ENCODE measurements at regions not wholly inside any gene's neighbourhood (a gene's known extent, or its start where the extent isn't known, plus 50 kb on each side); places are given as distances from the start of the nearest gene placed in this dataset.

- DNase-seq = no peak
Measured at GRCh38 chr1:5351366-5351765, 640.9 kb downstream of the NPHP4 start.

DNA sequence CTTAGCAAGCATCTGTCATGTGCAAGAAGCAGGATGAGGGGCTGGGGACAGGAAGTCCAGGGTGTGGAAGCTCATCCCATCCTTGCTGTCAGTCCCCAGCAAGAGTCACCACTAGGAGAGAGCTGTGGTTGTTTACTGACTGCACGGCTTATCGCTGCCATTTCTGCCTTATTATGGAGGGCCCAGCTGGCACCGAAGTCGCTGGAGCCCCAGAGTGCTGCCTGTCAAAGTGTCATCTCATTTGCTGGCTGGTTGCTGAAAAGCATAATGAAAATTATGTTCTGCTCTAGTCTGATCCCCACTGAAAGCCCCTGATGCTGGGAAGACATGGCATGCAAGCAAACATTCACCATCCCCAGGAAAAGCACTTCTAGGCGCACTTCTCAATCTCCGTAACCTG is 642.7 kb downstream of the NPHP4 start:
- DNase-seq = no peak

- DNase-seq = no peak
Measured at GRCh38 chr1:5348732-5349465, 643.3 kb downstream of the NPHP4 start.

DNA sequence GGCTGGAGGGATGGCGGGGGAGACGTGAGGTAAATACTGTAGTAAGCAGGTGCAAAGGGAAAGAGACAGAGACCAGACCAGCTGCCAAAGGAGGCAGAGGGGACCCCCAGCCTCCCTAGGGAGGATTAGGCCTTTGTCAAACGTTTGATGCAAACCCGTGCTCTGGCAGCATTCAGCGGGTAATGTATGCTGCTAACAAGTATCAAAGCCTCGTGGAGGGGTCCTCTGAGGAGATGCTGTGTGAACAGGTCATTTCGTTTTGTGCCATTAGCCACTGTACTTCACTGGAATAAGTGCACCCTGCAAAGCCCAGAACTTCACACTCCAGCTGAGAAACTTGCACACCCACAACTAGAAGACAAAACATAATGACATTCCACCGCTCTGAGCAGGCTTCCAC is 644.5 kb downstream of the NPHP4 start:
- no peak for DNase-seq

DNA sequence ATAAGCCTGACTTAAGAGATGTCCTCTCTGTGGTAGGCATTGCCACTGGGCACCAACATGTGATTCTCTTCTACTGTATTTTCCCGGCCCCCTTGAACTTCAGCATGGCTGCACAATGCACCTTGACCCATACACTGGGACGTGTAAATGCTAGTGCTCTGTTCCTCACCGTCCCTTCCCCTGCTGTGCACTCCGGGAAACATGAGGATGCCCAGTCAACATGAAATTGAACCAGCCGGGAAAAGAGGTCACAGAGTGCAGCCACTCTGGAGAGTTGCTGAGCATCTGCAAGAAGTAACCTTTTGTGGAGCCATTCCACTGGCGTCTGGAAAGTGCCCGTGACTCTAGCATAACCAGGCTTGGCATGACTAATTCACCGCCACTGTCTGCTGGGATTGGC is 646.7 kb downstream of the NPHP4 start:
- DNase-seq = no peak

GRCh38 chr1:5343256-5344020 is 648.8 kb downstream of the NPHP4 start:
- DNase-seq = no peak

GRCh38 chr1:5342830-5343229 is 649.4 kb downstream of the NPHP4 start:
- DNase-seq = no peak

DNA sequence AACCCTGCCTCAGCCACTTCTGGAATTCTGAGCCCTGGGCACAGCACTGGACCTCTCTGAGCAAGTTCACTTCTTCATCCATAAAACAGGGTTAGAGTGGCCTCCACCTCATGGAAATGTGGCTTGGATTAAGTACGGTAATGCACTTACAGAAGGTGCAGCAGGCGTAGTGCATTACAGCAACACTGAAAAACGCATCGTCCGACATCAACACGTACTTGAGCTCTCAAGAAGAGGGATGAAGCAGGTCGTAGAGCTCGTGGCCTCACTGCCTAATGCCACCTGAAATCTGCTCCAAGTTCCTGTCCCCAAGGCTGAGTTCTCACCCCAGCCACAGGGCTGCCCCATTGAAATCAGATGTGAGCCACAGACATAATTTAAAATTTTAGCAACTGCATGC is 650.1 kb downstream of the NPHP4 start:
- no peak for DNase-seq

- no peak for DNase-seq
Measured at GRCh38 chr1:5341471-5341870, 650.8 kb downstream of the NPHP4 start.

- no peak for DNase-seq
Measured at GRCh38 chr1:5340560-5341130, 651.6 kb downstream of the NPHP4 start.

DNA sequence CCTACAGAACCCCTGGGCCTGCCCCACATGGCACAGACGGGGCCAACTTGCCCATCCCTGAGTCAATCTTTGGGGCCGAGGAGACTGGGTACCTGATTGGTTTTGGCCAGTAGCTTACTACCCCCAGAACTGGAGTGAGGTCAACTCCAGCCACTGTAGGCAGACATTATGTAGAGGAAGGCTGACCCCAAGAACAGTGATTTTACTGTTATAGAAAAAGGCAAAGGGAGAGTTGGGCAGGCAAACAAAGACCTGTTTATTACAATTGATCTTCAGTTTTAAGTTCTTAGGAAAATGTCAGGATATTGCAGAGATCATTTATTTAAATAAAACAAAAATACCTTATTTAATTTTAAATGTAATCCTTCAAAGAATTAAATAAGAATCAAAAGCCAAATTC is 653.8 kb downstream of the NPHP4 start:
- no peak for DNase-seq

- DNase-seq = no peak
Measured at GRCh38 chr1:5333291-5333690, 658.9 kb downstream of the NPHP4 start.

DNA sequence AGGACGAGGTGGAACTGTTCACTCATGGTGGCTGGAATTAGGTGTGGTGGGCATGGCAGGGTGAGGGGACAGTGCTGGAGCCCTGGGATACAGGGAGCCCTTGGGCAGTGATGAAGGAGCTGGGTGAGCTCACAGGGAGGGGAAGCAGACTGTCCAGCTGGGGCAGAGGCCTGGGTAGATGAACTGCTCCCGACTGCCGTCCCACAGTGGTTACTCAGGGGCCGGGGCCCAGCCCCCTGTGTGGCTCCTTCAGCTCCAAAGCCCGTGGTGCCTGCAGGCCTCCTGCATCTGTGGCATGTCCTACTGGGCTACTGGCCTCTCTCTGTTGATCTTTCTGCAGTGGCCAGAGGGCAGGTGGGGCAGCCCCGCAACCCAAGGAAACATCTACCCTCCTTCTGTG is 661.1 kb downstream of the NPHP4 start:
- DNase-seq = no peak

DNA sequence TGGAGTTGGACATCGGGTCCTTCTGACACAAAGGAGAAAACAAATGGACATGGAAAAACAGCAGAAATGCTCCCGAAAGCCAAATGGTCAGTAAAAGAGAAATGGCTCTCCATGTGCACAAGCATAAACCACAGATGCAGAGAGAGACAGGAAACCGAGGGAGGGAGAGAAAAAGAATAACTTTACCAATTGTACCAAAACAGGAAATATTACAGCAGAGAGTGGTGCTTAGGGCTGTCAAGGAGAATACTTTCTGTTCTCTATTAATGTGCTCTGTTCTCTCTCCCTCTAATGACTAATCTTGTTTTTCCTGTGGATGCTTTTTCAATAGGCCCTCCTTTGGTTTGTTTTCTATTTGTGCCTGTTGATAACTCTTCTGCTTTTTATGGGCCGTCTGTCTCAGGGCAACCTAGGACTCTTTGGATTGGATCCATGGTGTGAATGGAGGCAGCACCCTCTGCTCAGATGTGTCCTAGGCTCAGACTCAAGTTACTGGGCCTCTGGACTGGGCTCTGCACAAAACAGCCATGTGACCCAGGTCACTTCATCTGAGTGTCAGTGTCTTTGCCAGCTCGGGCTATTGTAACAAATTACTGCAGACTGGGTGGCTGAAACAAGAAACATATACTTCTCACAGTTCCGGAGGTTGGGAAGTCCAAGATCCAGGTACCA is 663.0 kb downstream of the NPHP4 start:
- no peak for DNase-seq

DNA sequence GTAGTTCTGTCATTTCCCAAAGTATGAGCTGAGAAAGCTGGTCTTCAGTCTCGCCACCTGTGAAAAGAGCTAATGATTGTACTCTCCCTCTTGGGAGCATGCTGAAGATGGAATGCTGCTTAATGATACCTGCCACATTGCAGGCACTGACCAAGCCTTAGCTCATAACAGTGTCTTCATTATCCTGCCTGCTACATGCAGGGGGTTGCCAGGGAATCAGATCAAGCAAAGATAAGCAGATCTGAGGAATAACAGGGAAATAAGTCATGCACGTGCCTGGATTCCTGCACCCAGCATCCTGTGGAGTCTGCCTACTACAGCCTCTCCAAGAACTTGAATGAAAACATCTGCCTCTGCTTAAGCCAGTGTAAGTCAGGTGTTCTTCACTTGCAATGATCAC is 667.3 kb downstream of the NPHP4 start:
- no peak for DNase-seq

- DNase-seq = no peak
Measured at GRCh38 chr1:5318143-5318816, 663.9 kb downstream of the AJAP1 start.

DNA sequence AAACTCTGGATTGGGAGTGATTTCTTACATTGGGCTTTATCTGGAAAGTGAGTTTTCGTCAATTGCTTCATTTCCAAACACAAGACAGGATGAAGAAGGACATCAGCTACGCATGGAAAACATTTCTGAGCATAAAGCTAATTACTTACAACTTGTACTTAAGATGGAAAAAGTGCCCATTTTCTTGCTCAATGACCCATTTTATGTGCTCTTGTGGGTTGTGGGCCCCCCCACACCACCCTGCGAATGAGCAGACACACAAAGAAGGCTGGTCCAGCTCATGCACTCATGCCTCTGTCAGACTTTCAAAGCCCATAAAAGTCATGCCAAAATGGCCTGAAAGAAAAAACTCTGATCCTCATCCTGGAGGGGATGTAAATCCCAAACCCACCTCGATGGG is 663.0 kb downstream of the AJAP1 start:
- DNase-seq = no peak

DNA sequence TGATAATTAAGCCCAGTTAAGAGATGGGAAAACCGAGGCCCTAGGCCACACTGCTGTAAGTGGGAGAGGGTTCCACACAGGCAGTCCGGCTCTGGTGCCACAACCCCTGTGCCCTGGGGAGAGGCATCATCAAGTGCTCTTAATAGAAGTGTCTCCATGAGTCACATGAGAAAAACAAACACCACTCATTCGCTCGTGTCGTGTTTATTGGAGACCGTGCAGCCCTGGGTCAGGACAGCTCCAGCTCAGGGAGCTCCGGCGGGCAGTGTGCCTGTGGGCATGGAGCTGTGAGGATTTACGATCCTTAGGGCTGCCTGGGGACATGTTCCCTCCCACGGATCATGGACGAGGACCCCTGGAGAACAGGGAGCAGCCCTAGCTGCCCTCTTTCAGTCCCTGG is 658.5 kb downstream of the AJAP1 start:
- no peak for DNase-seq

DNA sequence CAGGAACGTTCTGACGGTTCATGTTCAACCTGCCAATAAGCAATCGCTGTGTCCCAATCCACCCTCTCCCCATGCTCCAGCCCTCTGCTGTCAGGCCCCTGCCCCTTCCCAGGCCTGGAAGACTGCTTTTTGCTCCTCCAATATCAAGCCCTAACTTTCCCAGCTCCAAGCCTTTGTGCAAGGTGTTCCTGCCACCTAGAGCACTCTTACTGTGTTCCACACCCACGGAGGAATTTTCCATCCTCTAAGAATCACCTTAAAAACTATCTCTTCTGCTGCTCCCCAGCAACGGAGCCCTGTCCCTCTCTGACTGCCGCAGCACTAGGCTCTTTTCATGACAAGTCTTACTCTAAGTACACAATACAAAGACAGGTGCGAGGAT is 657.9 kb downstream of the AJAP1 start:
- DNase-seq = no peak

DNA sequence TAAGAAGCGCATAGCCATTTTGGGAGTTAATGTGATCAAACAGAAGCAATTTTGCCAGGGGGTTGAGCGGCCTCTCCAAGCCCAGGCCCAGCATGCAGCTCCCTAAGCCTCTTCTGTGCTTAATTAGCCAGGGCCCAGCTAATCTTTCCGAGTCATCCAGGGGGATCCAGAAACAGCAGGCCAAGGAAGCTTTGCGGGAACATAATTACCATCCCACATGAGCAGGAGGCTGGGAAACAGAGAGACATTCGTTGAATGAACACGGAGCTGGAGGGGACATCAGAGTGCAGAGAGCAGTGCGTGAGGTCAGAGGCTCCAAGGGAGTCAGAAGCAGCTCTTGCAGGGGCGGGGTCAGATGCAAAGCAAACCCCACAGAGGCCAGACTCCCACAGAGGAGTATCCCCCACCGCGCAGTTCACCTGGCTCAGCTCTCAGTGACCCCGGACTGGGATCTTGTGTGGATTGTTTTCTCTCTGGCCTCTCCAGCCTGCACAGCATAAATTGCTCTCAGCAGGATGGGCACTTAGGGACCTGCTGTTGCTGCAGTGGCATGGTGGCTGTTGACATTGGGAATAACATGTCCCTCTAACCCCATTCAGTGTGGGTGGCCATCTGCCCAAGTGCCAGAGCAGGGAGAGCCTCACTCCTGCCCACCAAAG is 657.4 kb downstream of the AJAP1 start:
- no peak for DNase-seq

- DNase-seq = no peak
Measured at GRCh38 chr1:5311147-5311546, 656.7 kb downstream of the AJAP1 start.

DNA sequence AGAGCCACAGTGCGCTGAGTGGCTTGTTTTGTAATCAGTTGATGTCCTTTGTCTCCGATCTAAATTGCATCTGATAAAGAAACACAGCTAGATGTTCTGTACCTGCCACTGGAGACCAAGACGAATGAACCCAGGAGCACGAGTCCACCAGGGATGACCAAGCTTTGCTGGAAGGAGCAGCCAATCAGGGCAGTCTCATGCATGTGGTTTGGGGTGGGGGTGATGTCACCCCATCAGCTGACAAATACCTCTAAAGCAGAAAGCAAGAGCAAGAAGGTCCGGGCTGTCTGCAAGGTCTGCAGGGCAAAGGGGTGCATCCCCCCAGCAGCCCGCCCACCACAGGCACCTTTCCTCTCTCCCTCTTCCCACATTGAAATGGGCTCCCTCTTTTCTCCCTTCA is 653.8 kb downstream of the AJAP1 start:
- no peak for DNase-seq

DNA sequence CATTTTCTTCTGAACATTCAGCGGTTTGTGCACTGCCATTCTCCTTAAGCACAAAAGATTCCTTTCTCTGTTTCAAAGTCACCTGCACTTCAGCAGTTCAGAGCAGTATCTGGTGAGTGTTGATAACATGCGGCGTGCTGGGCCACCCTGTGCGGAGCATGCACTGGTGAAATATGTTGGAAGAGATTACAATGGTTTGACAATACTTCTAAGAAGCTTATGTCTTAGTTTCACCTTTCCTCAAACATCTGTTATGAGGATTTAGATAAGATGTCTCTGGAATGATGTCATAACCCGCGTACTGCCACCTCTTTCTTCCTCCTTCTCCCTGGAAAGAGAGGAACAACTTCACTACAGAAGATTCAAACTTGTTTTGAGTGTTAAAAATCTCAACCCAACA is 650.3 kb downstream of the AJAP1 start:
- DNase-seq = no peak

Measured in NCI-H1436 (cell line).